Progenitor cell of endocrine pancreas (in vitro differentiated cells): ENCODE measurements at regions not wholly inside any gene's neighbourhood (a gene's known extent, or its start where the extent isn't known, plus 50 kb on each side); places are given as distances from the start of the nearest gene placed in this dataset.

Experiments used
- DNase-seq: peaks from one replicate; pipeline ENCODE4 v3.0.0; 2021; ENCODE audit warnings: low spot score; ENCODE audit not compliant: unreplicated experiment
- H3K27ac Mint-ChIP-seq: 2 replicates; pipeline ENCODE4 v1.8.0; 2021; ENCODE audit warnings: mild to moderate bottlenecking, moderate library complexity, mixed read lengths
- H3K27me3 Mint-ChIP-seq: 2 replicates; pipeline ENCODE4 v1.8.0; 2021; ENCODE audit warnings: mixed read lengths
- H3K36me3 Mint-ChIP-seq: 2 replicates; pipeline ENCODE4 v1.8.0; 2022; ENCODE audit warnings: mixed read lengths; ENCODE audit not compliant: insufficient read depth
- H3K4me1 Mint-ChIP-seq: 2 replicates; pipeline ENCODE4 v1.8.0; 2021; ENCODE audit warnings: low read depth, mixed read lengths
- H3K4me3 Mint-ChIP-seq: 2 replicates; pipeline ENCODE4 v1.8.0; 2021; ENCODE audit warnings: low read depth, mild to moderate bottlenecking, moderate library complexity, mixed read lengths
- H3K9me3 Mint-ChIP-seq: 2 replicates; pipeline ENCODE4 v1.8.0; 2021; ENCODE audit warnings: low read depth, mixed read lengths
- TF ChIP-seq, protein P1 (sequence below): fragments of 200-600 bp; sonication (generic); IDR thresholded peaks from one replicate; pipeline ENCODE4 v1.5.0; 2021; ENCODE audit warnings: antibody characterized with exemption, mild to moderate bottlenecking; ENCODE audit not compliant: unreplicated experiment

DNA sequence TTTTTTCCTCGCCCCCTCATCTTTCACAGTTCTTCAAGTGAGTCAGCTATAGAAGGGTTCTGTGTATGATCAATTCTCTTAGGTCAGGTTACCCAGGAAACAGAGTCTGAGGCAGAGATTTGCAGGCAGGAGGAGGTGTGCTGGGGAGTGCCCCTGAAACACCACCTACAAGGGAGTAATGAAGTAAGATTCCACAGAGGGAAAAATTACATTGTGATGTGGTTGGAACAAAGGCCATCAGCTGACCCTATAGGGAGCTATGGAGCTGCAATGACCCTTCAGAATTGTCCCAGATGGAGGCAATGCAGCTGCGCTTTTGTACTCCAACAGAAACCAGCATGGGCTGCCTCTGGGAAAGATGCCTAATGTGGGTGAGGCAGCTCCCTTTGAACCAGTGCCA is 142.2 kb upstream of the CNTN3 start:
- no peak overlapping the region for H3K27ac Mint-ChIP-seq

DNA sequence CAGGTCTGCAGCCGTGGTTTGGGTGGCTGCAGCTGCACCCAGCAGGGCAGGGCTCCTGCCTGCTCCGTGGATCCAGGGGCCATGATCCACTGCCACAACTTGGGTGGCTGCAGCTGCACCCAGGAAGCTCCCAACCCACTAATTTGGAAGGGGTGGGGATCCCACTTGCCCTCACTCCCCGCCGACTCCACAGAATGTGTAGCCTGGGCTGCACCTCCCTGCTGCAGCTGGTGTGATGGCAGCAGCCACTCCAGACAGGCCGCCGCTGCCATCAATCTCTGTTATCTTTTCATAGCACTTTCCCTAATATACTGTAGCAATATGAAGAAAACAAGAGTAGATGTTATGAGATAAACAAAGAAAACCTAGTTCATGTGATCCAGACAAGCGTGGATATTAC is 137.8 kb upstream of the CNTN3 start:
- TF ChIP-seq, protein P1, sequence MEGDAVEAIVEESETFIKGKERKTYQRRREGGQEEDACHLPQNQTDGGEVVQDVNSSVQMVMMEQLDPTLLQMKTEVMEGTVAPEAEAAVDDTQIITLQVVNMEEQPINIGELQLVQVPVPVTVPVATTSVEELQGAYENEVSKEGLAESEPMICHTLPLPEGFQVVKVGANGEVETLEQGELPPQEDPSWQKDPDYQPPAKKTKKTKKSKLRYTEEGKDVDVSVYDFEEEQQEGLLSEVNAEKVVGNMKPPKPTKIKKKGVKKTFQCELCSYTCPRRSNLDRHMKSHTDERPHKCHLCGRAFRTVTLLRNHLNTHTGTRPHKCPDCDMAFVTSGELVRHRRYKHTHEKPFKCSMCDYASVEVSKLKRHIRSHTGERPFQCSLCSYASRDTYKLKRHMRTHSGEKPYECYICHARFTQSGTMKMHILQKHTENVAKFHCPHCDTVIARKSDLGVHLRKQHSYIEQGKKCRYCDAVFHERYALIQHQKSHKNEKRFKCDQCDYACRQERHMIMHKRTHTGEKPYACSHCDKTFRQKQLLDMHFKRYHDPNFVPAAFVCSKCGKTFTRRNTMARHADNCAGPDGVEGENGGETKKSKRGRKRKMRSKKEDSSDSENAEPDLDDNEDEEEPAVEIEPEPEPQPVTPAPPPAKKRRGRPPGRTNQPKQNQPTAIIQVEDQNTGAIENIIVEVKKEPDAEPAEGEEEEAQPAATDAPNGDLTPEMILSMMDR, result no peak
- Mint-ChIP-seq H3K4me1 (peaks cover 8% of the 10 kb centered on the region), H3K36me3 (no peaks in the 10 kb centered on the region), H3K27me3 (no peaks in the 10 kb centered on the region), H3K9me3 (no peaks in the 10 kb centered on the region), H3K4me3 (no peak overlapping the region), H3K27ac (no peak overlapping the region)
- DNase-seq, result no peak

More for the DNA sequence above, 142.2 kb upstream of the CNTN3 start:
- Mint-ChIP-seq H3K9me3 (peaks cover 6% of the 10 kb centered on the region), H3K4me3 (no peak overlapping the region), H3K36me3 (no peaks in the 10 kb centered on the region), H3K4me1 (peaks cover 8% of the 10 kb centered on the region), H3K27me3 (no peaks in the 10 kb centered on the region)
- DNase-seq, result no peak
- TF ChIP-seq, protein P1, result no peak

DNA sequence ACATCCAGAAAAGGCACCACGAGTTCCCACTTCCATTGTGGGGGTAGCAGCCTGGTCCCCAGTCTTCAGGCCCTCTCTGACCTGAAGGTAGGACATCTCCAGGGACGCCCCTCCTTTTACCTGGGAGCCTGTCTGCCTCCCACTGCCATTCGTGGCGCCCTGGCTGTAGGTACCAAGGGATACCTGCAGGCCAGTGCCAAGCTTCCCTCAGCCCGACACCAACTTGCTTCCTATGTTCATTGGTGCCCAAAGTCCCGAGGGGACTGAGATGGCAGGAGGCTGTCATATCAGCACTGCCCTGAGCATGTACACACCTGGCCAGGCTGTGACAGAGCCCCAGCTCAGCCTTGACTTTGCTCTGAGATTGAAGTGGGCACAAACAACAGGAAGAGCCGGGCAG is 137.3 kb upstream of the CNTN3 start:
- Mint-ChIP-seq H3K27ac (no peak overlapping the region), H3K4me3 (no peak overlapping the region), H3K9me3 (no peaks in the 10 kb centered on the region), H3K27me3 (no peaks in the 10 kb centered on the region), H3K36me3 (no peaks in the 10 kb centered on the region), H3K4me1 (peaks cover 8% of the 10 kb centered on the region)
- TF ChIP-seq, protein P1, result no peak
- no peak for DNase-seq

DNA sequence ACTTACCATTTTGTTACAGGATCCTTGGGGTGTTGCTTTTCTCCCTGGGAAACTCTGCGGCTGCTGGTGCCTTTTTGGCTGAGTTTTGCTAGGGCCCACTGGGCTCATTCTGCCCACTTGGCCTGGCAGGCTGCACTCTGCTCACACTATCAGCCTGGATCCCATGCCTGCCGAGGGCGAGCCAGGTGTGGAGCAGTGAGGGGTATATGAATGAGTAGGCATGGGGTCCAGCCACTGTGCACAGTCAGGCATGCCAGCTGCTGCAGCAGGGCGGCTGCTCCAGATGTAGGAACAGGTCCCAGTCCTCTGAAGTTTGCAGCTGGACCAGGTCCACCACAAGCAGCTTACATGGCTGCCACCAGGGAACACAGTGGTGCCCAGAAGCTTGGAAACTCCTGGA is 136.4 kb upstream of the CNTN3 start:
- peaks cover 4% of the 10 kb centered on the region for H3K4me1 Mint-ChIP-seq

DNA sequence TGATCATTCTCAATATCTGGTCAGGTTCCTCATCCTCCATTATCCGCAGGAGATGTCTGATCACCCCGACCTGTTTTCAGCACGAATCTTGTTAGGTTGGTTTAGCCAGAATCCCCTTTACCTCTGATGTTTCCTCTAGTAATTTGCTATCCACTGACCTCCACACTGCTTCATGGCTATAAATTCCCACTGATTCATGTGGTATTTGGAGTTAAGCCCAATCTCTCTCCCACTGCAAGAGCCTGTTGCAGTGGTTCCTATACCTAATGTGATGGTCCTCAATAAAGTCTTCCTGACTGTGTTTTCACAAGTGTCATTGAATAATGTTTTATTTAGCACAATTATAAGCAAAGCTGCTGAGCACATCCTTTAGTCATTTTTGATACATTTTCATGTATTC is 124.8 kb upstream of the CNTN3 start:
- Mint-ChIP-seq H3K27me3 (no peaks in the 10 kb centered on the region), H3K4me3 (no peak overlapping the region), H3K27ac (no peak overlapping the region), H3K36me3 (no peaks in the 10 kb centered on the region), H3K4me1 (peaks cover 35% of the 10 kb centered on the region), H3K9me3 (no peaks in the 10 kb centered on the region)
- DNase-seq, result no peak
- TF ChIP-seq, protein P1, result no peak

More for the DNA sequence above, 136.4 kb upstream of the CNTN3 start:
- no peak overlapping the region for H3K4me3 Mint-ChIP-seq
- H3K36me3 Mint-ChIP-seq, result no peaks in the 10 kb centered on the region
- TF ChIP-seq, protein P1, result no peak
- no peak overlapping the region for H3K27ac Mint-ChIP-seq
- no peaks in the 10 kb centered on the region for H3K27me3 Mint-ChIP-seq
- no peaks in the 10 kb centered on the region for H3K9me3 Mint-ChIP-seq
- no peak for DNase-seq
